Middle frontal gyrus (tissue), 1 donor: ENCODE measurements at regions not wholly inside any gene's neighbourhood (a gene's known extent, or its start where the extent isn't known, plus 50 kb on each side); places are given as distances from the start of the nearest gene placed in this dataset.

ENCODE experiments used
- DNase-seq: peaks from one replicate; pipeline ENCODE4 v3.0.0-alpha.2; 2015; ENCODE audit warnings: low spot score; ENCODE audit errors: extremely low spot score

DNA sequence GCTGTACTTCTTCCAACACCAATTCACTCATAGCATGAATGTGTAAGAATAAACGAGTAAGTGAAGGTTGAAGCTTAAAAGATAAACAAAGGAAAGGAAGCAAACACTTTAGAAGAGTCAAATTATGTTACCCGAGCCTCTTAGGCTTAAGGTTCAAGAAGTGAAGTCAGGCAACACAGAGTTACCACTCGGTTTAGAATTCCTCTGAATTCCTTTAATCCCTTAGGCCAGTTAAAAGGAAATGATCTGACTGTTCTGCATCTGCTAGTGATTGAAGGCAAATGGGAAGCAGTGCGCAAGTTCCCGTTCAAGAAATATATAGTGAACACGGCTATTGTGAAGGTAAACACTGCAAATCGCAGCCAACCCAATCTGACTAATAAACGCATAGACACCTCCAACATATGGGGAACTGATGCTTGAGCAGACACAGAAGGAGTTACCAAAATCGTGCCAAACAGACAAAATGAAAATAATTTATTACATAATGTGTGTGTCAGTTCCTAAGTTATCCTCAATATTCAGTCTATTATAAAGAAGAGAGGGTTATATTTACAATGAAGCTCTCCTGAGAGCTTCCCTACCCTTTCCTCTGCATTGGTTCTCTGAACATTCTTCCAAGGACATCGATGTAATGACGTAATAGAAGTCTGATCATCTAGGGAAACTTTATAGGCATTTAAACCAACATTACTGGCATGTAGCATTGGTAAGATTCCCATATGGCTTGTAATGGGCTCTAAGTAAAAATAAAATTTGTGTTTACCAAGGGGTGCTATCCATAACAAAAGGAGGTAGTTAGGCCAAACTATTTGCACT, 837.1 kb upstream of the ZNF608 start:
- DNase-seq, result no peak

- DNase-seq, result no peak
Measured at GRCh38 chr5:125584140-125584520, 837.7 kb upstream of the ZNF608 start.

DNA sequence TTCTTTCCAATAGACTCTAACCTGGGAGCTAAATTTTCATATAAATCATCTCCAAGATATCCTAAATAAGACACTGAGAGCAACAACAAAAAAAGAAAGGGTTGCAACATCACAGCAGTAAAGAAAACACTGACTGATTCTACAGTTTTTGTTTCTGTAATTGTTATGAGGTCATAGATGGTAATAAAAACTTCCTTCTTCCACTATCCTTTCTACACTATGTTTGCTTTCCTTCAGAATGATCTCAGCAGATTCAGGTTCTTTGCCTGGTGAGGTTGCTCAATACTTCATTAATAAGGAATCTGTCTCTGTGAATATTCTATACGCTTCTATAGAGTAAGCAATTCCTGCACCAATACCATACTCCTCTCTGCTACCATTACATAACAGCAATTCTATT, 835.6 kb upstream of the GRAMD2B start:
- DNase-seq, result no peak

- no peak for DNase-seq
Measured at GRCh38 chr5:125592856-125593255, 830.4 kb upstream of the GRAMD2B start.

DNA sequence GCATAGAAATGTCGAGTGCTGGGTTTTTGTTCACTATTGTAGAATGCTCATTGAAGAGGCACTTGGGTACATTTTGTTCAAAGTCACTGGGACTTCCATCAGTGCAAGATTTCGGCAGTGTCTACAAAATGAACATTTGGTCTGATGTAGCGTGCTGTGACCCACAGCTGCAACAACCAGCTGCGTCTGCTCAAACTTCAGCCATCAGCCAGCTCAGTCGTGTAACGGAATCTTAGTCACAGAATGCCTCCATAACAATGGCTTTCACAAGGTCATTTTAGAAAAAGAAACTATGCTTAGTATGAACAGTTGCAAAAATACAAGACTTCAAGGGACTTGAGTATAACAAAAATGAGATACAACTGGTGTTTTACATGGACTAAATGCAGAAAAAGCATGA, 828.1 kb upstream of the GRAMD2B start:
- no peak for DNase-seq

DNA sequence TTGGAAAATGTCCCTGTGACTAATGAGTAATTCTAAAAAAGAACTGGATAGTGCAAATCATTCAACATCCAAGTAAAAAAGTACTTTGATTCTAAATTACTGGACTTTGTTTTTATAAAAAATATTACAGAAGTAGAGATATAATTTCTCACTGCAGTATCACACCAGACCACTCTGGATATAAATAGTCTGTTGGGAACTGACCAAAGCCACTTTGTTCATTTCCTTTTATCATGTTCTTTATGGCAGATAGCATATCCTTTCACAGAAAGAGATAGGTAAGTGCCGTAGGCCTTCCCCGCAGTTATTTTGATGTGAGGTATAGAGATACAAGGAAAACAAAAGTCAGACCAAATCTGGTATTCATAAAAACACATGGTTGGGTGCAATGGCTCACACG, 827.4 kb upstream of the GRAMD2B start:
- no peak for DNase-seq

DNA sequence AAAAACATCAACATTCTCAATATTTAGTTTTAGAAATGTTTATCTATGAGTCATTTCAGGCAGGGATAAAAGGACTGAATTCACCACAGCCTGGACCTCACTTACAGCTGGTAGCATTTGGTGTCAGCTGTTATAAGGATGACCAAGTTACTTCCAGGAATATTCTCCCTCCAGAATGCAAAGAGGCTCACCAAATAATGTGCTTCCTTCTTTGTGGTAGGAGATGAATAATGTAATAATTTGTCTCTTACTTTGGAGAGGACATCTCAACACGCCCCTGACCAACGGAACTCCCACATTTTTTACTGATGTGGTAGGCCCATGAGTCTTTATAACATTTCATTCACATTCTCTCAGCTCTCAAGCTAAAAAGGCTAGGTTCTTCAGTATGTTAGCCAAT, 825.9 kb upstream of the GRAMD2B start:
- DNase-seq, result no peak

GRCh38 chr5:125600559-125600958, 822.6 kb upstream of the GRAMD2B start:
- DNase-seq, result no peak

DNA sequence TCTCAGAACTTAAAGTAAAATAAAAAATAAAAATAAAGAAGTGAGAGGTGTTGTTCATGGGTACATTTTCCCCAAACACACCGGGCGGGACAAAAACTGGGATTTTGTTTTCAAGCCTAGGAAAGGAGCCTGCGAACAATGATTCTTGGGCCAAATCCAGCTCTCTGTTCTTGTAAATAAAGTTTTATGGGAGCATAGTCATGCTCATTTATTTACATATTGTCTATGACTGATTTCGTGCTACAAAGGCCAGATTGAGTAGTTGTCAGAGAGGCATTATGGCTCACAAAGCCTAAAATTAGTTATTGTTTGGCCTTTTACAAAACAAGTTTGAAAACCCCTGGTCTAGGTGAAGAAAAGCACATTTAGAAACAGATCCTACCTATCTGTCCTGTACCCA, 821.0 kb upstream of the GRAMD2B start:
- DNase-seq, result no peak

- no peak for DNase-seq
Measured at GRCh38 chr5:125603321-125603720, 819.9 kb upstream of the GRAMD2B start.

- no peak for DNase-seq
Measured at GRCh38 chr5:125604104-125604503, 819.1 kb upstream of the GRAMD2B start.

DNA sequence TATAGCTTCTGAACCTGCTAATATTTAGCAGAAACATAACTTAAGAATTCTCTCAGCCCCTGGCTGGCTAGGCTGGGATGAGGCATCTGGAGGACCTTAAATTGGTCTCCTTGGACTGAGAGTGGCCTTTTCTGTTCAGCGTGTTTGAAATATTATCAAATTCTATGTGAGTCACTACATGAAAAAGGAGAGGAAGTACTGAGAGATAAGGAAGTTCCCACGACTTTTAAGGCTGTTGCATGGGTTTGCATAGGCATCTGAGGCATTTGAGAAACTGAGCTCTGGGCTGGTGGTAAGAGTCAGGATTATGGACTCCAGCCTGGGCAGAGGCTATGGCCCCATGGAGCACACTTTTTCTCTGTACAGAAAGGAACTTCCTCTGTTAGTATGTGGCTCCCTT, 816.2 kb upstream of the GRAMD2B start:
- no peak for DNase-seq

GRCh38 chr5:125609011-125609410, 814.2 kb upstream of the GRAMD2B start:
- DNase-seq, result no peak

DNA sequence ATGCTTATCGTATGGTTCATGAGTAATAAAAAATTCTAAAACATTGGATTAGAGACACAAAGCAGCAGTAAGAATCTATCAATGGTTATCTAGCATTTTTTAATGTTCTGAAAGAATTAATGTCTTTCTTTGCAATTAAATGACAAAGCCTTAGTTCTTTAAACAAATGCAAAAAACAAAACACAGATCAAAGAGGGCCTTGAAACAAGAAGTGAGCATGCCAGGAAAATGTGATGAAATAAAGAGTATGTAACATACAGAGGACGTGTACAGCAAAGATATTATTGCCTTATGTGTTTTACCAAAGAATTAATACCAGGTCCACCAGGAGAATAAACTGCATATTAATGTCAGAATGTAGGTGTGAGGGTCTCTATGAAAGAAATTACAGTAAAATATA, 812.3 kb upstream of the GRAMD2B start:
- no peak for DNase-seq

DNA sequence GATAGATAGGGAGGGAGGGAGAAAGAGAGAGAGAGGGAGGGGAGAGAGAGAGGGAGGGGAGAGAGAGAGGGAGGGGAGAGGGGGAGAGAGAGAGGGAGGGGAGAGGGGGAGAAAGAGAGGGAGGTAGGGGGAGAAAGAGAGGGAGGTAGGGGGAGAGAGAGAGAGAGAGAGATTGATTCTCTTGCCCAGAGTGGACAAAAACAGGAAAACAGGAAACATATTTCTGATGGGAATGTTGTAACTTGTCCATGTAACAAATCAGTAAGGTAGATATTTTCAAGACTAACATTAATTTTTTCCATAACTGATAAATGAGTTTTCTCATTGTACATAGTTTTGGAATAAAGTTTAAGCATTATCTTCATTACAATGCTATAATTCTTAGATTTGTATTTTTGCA, 811.7 kb upstream of the GRAMD2B start:
- DNase-seq, result no peak

DNA sequence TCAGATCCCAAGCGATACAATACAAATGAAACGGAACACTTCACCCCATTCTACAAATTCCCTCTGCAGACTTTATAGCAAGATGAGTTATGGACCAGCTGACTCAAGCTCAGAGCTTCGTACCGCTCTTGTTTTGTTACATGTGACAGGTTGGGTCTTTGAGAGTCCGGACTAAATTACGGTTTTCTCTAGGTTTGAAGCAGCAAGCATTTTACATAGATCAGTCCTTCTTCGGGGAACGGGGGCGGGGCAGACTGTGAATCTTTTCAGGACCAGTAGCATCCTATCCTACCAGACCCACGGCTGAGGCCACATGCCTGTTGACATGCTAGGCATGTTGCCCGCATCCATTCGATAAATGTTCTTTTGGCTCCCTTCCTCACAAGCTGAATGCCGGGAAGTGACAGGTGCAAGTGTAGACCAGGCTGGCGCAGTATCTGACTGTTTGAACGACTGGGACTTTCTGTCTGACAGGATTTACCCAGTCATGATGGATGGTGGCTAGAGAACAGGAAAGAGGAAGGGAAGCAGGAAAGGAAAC, 811.0 kb upstream of the GRAMD2B start:
- DNase-seq, result no peak

- no peak for DNase-seq
Measured at GRCh38 chr5:125612776-125613175, 810.4 kb upstream of the GRAMD2B start.

DNA sequence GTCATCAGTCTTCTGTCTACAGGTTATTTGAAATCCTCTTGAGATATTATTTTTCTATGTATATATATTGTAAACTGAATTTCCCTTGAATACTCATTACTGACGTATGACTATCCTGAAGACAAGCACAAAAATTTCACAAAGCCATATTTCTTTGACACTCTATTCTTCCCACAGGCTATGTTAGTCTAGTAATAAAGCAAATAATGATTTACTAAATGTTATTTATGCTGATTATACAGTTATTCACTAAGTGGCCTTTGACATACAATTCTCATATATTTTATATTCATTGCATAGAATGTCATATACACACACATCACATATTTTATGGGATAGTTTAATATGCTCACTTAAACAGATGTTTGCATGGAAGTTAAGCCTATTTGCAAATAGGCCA, 793.0 kb upstream of the GRAMD2B start:
- no peak for DNase-seq

- DNase-seq, result no peak
Measured at GRCh38 chr5:125633523-125633922, 789.7 kb upstream of the GRAMD2B start.

GRCh38 chr5:125634216-125634835, 788.9 kb upstream of the GRAMD2B start:
- DNase-seq, result no peak

DNA sequence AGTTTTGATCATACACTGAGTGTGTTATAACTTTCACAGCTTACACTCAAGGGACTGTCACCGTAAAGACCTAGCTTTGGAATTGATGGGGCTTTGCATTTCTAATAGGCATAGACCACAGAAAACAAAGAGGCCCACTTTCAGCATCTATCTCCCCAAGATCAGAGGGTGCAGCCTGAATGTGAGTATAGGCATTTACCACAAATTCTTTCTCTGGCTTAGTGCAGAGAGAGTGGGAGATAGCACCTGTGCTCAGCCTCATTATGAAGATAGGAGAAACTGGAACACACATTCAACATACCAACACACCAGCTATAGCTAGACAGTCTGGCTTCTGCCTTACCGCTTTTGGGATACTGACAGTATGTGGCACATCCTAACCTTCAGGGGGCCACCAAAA, 783.4 kb upstream of the GRAMD2B start:
- DNase-seq, result no peak

GRCh38 chr5:125652761-125653160, 770.4 kb upstream of the GRAMD2B start:
- DNase-seq, result no peak

- no peak for DNase-seq
Measured at GRCh38 chr5:125654392-125654791, 768.8 kb upstream of the GRAMD2B start.
